CD4-positive, alpha-beta T cell (primary cell): ENCODE measurements at regions not wholly inside any gene's neighbourhood (a gene's known extent, or its start where the extent isn't known, plus 50 kb on each side); places are given as distances from the start of the nearest gene placed in this dataset.

Experiments used
- ATAC-seq: fragments of 200-7000 bp; cut with Tn5 transposase; one replicate; pipeline ENCODE4 v1.10.0; 2022; ENCODE audit warnings: mild to moderate bottlenecking; ENCODE audit not compliant: poor library complexity
- CTCF ChIA-PET: fragments of 350-600 bp; sonication (Branson Sonifier 250); formaldehyde crosslinking; loops from one replicate; lab custom pipeline; 2021; ENCODE audit warnings: antibody characterized with exemption, inconsistent platforms; lab: Charles Lee
- POLR2A ChIA-PET: fragments of 350-600 bp; sonication (Branson Sonifier 250); formaldehyde crosslinking; loops from one replicate; lab custom pipeline; 2021; ENCODE audit warnings: antibody characterized with exemption, inconsistent platforms; lab: Charles Lee
- DNase-seq, 14 experiments: peaks; one replicate each; pipeline ENCODE4 v3.0.0-alpha.2; 2013 to 2020; ENCODE audit warnings: mixed read lengths in 2 of 14
- H3K27ac ChIP-seq, 2 donors: one replicate each; pipeline versions ENCODE4 v1.5.1 to v1.7.0; 2013; ENCODE audit warnings: low read length in 2 of 2, low read depth in 1 of 2, mild to moderate bottlenecking in 1 of 2
- H3K27me3 ChIP-seq, 2 experiments: 1 replicate in 1 of 2; 2 replicates in 1 of 2; pipeline versions ENCODE4 v1.6.1 to v1.7.0; 2013; ENCODE audit warnings: low read length in 2 of 2, control low read depth in 1 of 2, mild to moderate bottlenecking in 1 of 2, moderate library complexity in 1 of 2; ENCODE audit not compliant: insufficient read depth in 2 of 2, control insufficient read depth in 1 of 2
- H3K36me3 ChIP-seq: one replicate; pipeline ENCODE4 v1.6.1; 2013; ENCODE audit warnings: low read length, control low read depth; ENCODE audit not compliant: insufficient read depth
- H3K4me1 ChIP-seq: one replicate; pipeline ENCODE4 v1.6.1; 2013; ENCODE audit warnings: low read length, control low read depth; ENCODE audit not compliant: insufficient read depth
- H3K4me3 ChIP-seq: one replicate; pipeline ENCODE4 v1.5.1; 2013; ENCODE audit warnings: mild to moderate bottlenecking, low read length, moderate library complexity
- H3K9me3 ChIP-seq, 2 experiments: 1 replicate in 1 of 2; 2 replicates in 1 of 2; pipeline versions ENCODE4 v1.6.1 to v1.7.0; 2013; ENCODE audit warnings: low read length in 2 of 2, mild to moderate bottlenecking in 2 of 2, control low read depth in 1 of 2, moderate library complexity in 1 of 2; ENCODE audit not compliant: control insufficient read depth in 1 of 2, insufficient read depth in 1 of 2
- H3K27ac Mint-ChIP-seq: one replicate; pipeline ENCODE4 v1.8.0; 2020; ENCODE audit warnings: mixed read lengths
- H3K27me3 Mint-ChIP-seq: one replicate; pipeline ENCODE4 v1.8.0; 2021; ENCODE audit warnings: mixed read lengths
- H3K36me3 Mint-ChIP-seq: one replicate; pipeline ENCODE4 v1.8.0; 2021; ENCODE audit warnings: low read depth, mixed read lengths
- H3K4me1 Mint-ChIP-seq: one replicate; pipeline ENCODE4 v1.8.0; 2021; ENCODE audit warnings: low read depth, mixed read lengths
- H3K4me3 Mint-ChIP-seq: one replicate; pipeline ENCODE4 v1.8.0; 2020; ENCODE audit warnings: mild to moderate bottlenecking, mixed read lengths
- H3K9me3 Mint-ChIP-seq: one replicate; pipeline ENCODE4 v1.8.0; 2020; ENCODE audit warnings: mixed read lengths
- intact Hi-C, 2 experiments: fragments of 100-400 bp; cut with DNase I in 1 of 2; cut with micrococcal nuclease in 1 of 2; formaldehyde crosslinking; loops; one replicate each; pipeline versions ENCODE4 v1.15.1 to v1.9.0; 2023 to 2025; cut with DNase I, micrococcal nuclease
- TF ChIP-seq, protein P1 (sequence below): fragments of 200-600 bp; IDR thresholded peaks from one replicate; pipeline ENCODE4 v1.8.0; 2022; ENCODE audit warnings: antibody characterized with exemption, mild to moderate bottlenecking

DNA sequence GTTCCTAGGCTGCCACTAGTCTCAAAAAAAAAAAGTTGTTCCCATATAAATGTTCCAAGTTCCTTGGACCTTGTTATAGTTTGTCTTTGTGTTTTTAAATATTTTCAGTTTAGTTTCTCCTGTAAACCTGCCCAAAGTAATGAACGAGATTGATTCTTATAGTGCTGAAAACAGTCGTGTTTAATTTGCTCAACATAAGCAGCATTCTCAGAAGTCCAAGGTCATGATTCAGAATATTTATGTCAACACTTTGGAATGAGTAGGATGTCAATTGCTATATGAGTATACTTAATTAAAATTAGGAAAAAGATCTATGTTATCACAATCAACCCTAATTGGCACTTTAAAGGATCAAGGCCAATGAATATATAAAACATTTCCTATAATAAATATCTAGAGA is 510.9 kb downstream of the PPP4R3C start:
- intact Hi-C loops, result no loop called here

DNA sequence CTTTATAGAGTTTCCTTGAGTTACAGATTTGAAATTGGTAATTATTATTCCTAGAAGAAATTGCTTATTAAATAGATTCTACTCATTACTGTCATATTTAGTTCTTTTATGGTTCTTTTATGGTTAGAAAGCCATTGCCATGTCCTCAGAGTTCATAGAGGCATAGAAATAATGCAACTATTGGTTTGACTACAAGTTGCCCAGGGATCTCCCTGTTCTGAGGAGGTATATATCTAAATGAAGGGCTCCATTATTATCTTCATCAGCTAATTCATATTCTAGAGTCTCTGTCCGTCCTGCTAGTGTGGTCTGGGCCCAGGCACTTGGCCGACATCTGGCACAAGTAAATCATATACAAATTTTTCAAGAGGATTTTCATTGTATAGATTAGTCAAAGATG is 535.7 kb downstream of the PPP4R3C start:
- no peaks in the 10 kb centered on the region for H3K4me1 Mint-ChIP-seq
- no peaks in the 10 kb centered on the region for H3K9me3 ChIP-seq
- H3K36me3 Mint-ChIP-seq, result no peaks in the 10 kb centered on the region
- ATAC-seq (no peak), DNase-seq (no peak)
- H3K27ac ChIP-seq, result no peak overlapping the region
- no peak overlapping the region for H3K4me3 ChIP-seq
- no peaks in the 10 kb centered on the region for H3K27me3 Mint-ChIP-seq
- H3K9me3 Mint-ChIP-seq, result peaks cover 2% of the 10 kb centered on the region
- H3K36me3 ChIP-seq, result no peaks in the 10 kb centered on the region
- no peaks in the 10 kb centered on the region for H3K27me3 ChIP-seq
- no peak overlapping the region for H3K27ac Mint-ChIP-seq
- no peaks in the 10 kb centered on the region for H3K4me1 ChIP-seq
- CTCF ChIA-PET, result no interaction called here
- H3K4me3 Mint-ChIP-seq, result no peak overlapping the region
- TF ChIP-seq, protein P1, sequence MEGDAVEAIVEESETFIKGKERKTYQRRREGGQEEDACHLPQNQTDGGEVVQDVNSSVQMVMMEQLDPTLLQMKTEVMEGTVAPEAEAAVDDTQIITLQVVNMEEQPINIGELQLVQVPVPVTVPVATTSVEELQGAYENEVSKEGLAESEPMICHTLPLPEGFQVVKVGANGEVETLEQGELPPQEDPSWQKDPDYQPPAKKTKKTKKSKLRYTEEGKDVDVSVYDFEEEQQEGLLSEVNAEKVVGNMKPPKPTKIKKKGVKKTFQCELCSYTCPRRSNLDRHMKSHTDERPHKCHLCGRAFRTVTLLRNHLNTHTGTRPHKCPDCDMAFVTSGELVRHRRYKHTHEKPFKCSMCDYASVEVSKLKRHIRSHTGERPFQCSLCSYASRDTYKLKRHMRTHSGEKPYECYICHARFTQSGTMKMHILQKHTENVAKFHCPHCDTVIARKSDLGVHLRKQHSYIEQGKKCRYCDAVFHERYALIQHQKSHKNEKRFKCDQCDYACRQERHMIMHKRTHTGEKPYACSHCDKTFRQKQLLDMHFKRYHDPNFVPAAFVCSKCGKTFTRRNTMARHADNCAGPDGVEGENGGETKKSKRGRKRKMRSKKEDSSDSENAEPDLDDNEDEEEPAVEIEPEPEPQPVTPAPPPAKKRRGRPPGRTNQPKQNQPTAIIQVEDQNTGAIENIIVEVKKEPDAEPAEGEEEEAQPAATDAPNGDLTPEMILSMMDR, result no peak
- POLR2A ChIA-PET, result no interaction called here
- intact Hi-C loops, result no loop called here

More for the DNA sequence above, 510.9 kb downstream of the PPP4R3C start:
- no peak overlapping the region for H3K27ac Mint-ChIP-seq
- Histone ChIP-seq H3K27me3 (no peaks in the 10 kb centered on the region), H3K4me3 (no peak overlapping the region), H3K9me3 (peaks cover 0 to 5% of the 10 kb centered on the region in 2 experiments), H3K36me3 (no peaks in the 10 kb centered on the region), H3K4me1 (no peaks in the 10 kb centered on the region), H3K27ac (no peak overlapping the region)
- no peaks in the 10 kb centered on the region for H3K36me3 Mint-ChIP-seq
- no peaks in the 10 kb centered on the region for H3K27me3 Mint-ChIP-seq
- ChIA-PET CTCF (no interaction called here), POLR2A (no interaction called here)
- no peak overlapping the region for H3K4me3 Mint-ChIP-seq
- TF ChIP-seq, protein P1, result no peak
- no peaks in the 10 kb centered on the region for H3K9me3 Mint-ChIP-seq
- H3K4me1 Mint-ChIP-seq, result no peaks in the 10 kb centered on the region
- ATAC-seq, result no peak
- DNase-seq, result no peak

DNA sequence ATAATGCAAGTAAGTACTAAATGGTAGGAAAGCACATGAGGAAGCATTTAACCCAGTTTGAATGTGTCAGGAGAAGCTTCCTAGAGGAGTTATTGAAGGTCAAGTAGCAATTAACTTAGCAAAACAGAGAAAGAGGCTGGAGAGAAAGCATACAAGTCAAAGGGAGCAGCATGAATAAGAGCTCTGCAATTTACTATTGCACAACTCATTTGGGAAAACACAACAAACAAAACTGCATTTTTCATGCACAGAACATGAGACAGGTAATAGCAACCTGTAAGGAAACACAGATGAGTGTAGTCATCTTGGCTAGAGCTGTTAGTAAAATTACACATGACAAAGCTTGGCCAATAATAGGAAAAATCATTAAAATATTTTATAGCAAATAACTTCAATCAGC is 538.1 kb downstream of the PPP4R3C start:
- TF ChIP-seq, protein P1, result no peak
- intact Hi-C loops, result no loop called here
- H3K36me3 ChIP-seq, result no peaks in the 10 kb centered on the region
- Mint-ChIP-seq H3K36me3 (no peaks in the 10 kb centered on the region), H3K27ac (no peak overlapping the region), H3K4me1 (no peaks in the 10 kb centered on the region), H3K27me3 (no peaks in the 10 kb centered on the region), H3K9me3 (no peaks in the 10 kb centered on the region), H3K4me3 (no peak overlapping the region)
- H3K9me3 ChIP-seq, result no peaks in the 10 kb centered on the region
- no peaks in the 10 kb centered on the region for H3K27me3 ChIP-seq
- CTCF ChIA-PET, result no interaction called here
- DNase-seq (no peak), ATAC-seq (no peak)
- H3K4me3 ChIP-seq, result no peak overlapping the region
- POLR2A ChIA-PET, result no interaction called here
- no peak overlapping the region for H3K27ac ChIP-seq
- no peaks in the 10 kb centered on the region for H3K4me1 ChIP-seq
